HEK293T (cell line): ENCODE measurements at regions not wholly inside any gene's neighbourhood (a gene's known extent, or its start where the extent isn't known, plus 50 kb on each side); places are given as distances from the start of the nearest gene placed in this dataset.

ENCODE experiments used
- CTBP1 ChIP-seq: fragments of 450-650 bp; IDR thresholded peaks from 2 replicates; pipeline ENCODE4 v1.6.1; 2016; ENCODE audit warnings: borderline replicate concordance
- FOXK2 ChIP-seq: fragments of 450-650 bp; IDR thresholded peaks from 2 replicates; pipeline ENCODE4 v1.6.1; 2016; ENCODE audit warnings: mild to moderate bottlenecking
- NFRKB ChIP-seq: fragments of 450-650 bp; IDR thresholded peaks from 2 replicates; pipeline ENCODE4 v1.6.1; 2016; ENCODE audit warnings: mild to moderate bottlenecking, moderate library complexity
- SUZ12 ChIP-seq: fragments of 450-650 bp; IDR thresholded peaks from 2 replicates; pipeline ENCODE4 v1.6.1; 2016; ENCODE audit warnings: mild to moderate bottlenecking

DNA sequence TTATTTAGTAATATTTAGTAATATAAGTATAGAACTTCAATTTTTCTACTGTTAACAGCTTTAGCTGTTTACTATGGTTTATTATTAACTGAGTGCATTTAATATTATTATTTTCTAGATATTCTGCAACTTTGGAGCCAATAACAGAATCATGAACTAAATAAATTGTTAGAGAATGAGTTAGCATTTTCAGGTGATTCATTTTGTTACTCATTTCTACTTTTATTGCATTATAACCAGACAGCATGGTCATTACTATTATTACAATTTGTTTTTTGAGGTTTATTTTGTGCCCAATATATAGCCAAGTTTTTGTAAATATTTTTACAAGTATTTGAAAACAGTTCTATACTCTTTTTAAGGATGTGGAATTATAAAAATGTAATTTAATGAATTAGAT is 279.6 kb downstream of the SQOR start:
- TF ChIP-seq NFRKB (no peak), SUZ12 (no peak), CTBP1 (no peak), FOXK2 (no peak)
